Smooth muscle cell (in vitro differentiated cells): ENCODE measurements at regions not wholly inside any gene's neighbourhood (a gene's known extent, or its start where the extent isn't known, plus 50 kb on each side); places are given as distances from the start of the nearest gene placed in this dataset.
A peak's percentile ranks its signal among the peaks of the same experiment; 100 is the strongest.

Experiments
- DNase-seq: peaks from one replicate; lab custom pipeline; 2025; ENCODE audit not compliant: unreplicated experiment; lab: John Stamatoyannopoulos, UW
- H2AFZ ChIP-seq: fragments of 200-600 bp; sonication (generic); 2 replicates; pipeline ENCODE4 v1.6.0; 2016; ENCODE audit warnings: antibody characterized with exemption, low read depth, mild to moderate bottlenecking
- H3F3A ChIP-seq: fragments of 200-600 bp; sonication (generic); 2 replicates; pipeline ENCODE4 v1.6.0; 2017; ENCODE audit warnings: antibody characterized with exemption, low read depth
- H3K27ac ChIP-seq: fragments of 200-600 bp; sonication (generic); 2 replicates; pipeline ENCODE4 v1.5.1; 2016; ENCODE audit warnings: low read depth, mild to moderate bottlenecking
- H3K27me3 ChIP-seq: fragments of 200-600 bp; sonication (generic); 2 replicates; pipeline ENCODE4 v1.6.1; 2016; ENCODE audit warnings: low read depth, mild to moderate bottlenecking
- H3K36me3 ChIP-seq: fragments of 200-600 bp; sonication (generic); 2 replicates; pipeline ENCODE4 v1.5.1; 2016; ENCODE audit warnings: low read depth
- H3K4me1 ChIP-seq: fragments of 200-600 bp; sonication (generic); 2 replicates; pipeline ENCODE4 v1.5.1; 2016; ENCODE audit warnings: low read depth
- H3K4me2 ChIP-seq: fragments of 200-600 bp; sonication (generic); 2 replicates; pipeline ENCODE4 v1.6.0; 2016; ENCODE audit warnings: mild to moderate bottlenecking
- H3K4me3 ChIP-seq: fragments of 200-600 bp; sonication (generic); 2 replicates; pipeline ENCODE4 v1.5.1; 2016; ENCODE audit warnings: mild to moderate bottlenecking
- H3K79me2 ChIP-seq: fragments of 200-600 bp; sonication (generic); 2 replicates; pipeline ENCODE4 v1.6.0; 2016; ENCODE audit warnings: low read depth, mild to moderate bottlenecking
- H3K9ac ChIP-seq: fragments of 200-600 bp; sonication (generic); 2 replicates; pipeline ENCODE4 v1.6.0; 2016; ENCODE audit warnings: low read depth
- H3K9me3 ChIP-seq: fragments of 200-600 bp; sonication (generic); replicated peaks from 2 replicates; pipeline ENCODE4 v1.5.1; 2016; ENCODE audit warnings: low read depth
- H4K20me1 ChIP-seq: fragments of 200-600 bp; sonication (generic); 2 replicates; pipeline ENCODE4 v1.6.0; 2016; ENCODE audit warnings: low read depth
- WGBS: methylation state at CpG from one replicate; pipeline ENCODE4 v1.1.7; 2016; ENCODE audit warnings: low lambda C conversion rate; 5-methylcytosine and 5-hydroxymethylcytosine counted together
- TF ChIP-seq, protein P1 (sequence below): fragments of 200-600 bp; sonication (generic); IDR thresholded peaks from 2 replicates; pipeline ENCODE4 v1.5.1; 2017; ENCODE audit warnings: borderline replicate concordance, mild to moderate bottlenecking, antibody characterized with exemption; ENCODE audit not compliant: insufficient read depth, poor library complexity, severe bottlenecking

- DNase-seq, result no peak
- H3K9me3 ChIP-seq, result no peaks in the 10 kb centered on the region
- no peak overlapping the region for H2AFZ ChIP-seq
- H3K79me2 ChIP-seq, result no peaks in the 10 kb centered on the region
- peaks cover 11% of the 10 kb centered on the region for H3F3A ChIP-seq
- no peak overlapping the region for H3K9ac ChIP-seq
- peak overlapping the region; percentile 79 for H3K27ac ChIP-seq
- no peaks in the 10 kb centered on the region for H3K27me3 ChIP-seq
- H3K36me3 ChIP-seq, result no peaks in the 10 kb centered on the region
- TF ChIP-seq, protein P1, sequence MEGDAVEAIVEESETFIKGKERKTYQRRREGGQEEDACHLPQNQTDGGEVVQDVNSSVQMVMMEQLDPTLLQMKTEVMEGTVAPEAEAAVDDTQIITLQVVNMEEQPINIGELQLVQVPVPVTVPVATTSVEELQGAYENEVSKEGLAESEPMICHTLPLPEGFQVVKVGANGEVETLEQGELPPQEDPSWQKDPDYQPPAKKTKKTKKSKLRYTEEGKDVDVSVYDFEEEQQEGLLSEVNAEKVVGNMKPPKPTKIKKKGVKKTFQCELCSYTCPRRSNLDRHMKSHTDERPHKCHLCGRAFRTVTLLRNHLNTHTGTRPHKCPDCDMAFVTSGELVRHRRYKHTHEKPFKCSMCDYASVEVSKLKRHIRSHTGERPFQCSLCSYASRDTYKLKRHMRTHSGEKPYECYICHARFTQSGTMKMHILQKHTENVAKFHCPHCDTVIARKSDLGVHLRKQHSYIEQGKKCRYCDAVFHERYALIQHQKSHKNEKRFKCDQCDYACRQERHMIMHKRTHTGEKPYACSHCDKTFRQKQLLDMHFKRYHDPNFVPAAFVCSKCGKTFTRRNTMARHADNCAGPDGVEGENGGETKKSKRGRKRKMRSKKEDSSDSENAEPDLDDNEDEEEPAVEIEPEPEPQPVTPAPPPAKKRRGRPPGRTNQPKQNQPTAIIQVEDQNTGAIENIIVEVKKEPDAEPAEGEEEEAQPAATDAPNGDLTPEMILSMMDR, result no peak
- H3K4me3 ChIP-seq, result no peak overlapping the region
- peak overlapping the region; percentile 54 for H3K4me2 ChIP-seq
- WGBS, result 68% methylated on average over 3 of the region's 3 CpGs
- H3K4me1 ChIP-seq, result peaks cover 16% of the 10 kb centered on the region
- no peaks in the 10 kb centered on the region for H4K20me1 ChIP-seq
These were observed 169.3 kb upstream of the NXPH2 start for GRCh38 chr2:138949517-138949916.

DNA sequence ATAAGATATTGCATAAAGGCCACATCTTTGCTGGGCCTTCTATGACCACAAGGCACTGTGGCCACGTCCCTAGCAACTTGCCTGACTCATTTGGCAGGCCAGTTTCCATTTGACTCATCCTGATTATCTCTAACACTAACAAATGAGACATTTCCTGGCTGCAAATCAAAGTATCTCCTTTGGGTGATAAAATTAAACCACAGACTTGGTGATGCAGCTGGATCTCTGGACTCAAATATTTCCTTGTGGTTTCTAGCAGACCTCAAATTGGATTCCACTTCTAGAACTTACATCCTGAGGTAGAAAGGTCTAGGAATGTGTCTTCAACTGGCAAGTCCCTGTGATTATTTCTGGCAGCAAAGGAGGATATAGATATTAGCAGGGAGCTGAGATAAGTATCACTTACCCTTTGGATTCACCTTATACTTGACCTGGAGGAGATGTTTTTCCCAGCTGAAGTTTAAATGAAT lies 167.9 kb upstream of the NXPH2 start:
- peaks cover 11% of the 10 kb centered on the region for H3F3A ChIP-seq
- H3K4me1 ChIP-seq, result peaks cover 16% of the 10 kb centered on the region
- TF ChIP-seq, protein P1, result no peak
- H3K27ac ChIP-seq, result peak overlapping the region; percentile 94
- no peaks in the 10 kb centered on the region for H3K36me3 ChIP-seq
- no peaks in the 10 kb centered on the region for H4K20me1 ChIP-seq
- H3K4me2 ChIP-seq, result peak overlapping the region; percentile 54
- no peaks in the 10 kb centered on the region for H3K27me3 ChIP-seq
- H3K4me3 ChIP-seq, result no peak overlapping the region
- no peak overlapping the region for H2AFZ ChIP-seq
- DNase-seq, result no peak
- no peaks in the 10 kb centered on the region for H3K9me3 ChIP-seq
- no peaks in the 10 kb centered on the region for H3K79me2 ChIP-seq
- 0% methylated on average over 1 of the region's 1 CpG for WGBS
- H3K9ac ChIP-seq, result peak overlapping the region; percentile 67

DNA sequence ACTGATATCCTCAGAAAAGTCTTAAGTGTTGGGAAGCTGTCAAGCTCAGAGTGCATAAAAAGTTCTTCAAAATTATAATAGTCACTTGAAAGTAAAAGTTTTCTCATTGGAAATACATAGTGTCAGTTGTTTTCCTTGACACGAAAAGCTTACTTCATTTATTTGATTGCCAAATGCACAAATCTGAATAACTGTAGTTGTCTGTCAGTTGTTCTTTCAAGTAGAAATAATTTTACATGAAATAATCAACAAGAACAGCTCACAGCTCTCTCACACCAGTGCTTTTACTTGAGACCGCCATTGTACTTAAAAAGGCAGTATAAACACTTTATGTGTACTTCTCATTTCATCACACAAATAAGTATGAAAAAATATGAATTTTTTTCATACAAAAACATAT lies 163.3 kb upstream of the NXPH2 start:
- Histone ChIP-seq H3K4me2 (no peak overlapping the region), H4K20me1 (no peaks in the 10 kb centered on the region), H2AFZ (no peak overlapping the region), H3K27ac (no peak overlapping the region), H3K27me3 (no peaks in the 10 kb centered on the region), H3K79me2 (no peaks in the 10 kb centered on the region), H3K36me3 (no peaks in the 10 kb centered on the region), H3K4me1 (peaks cover 7% of the 10 kb centered on the region), H3K9ac (no peak overlapping the region), H3K9me3 (no peaks in the 10 kb centered on the region), H3F3A (peaks cover under 1% of the 10 kb centered on the region), H3K4me3 (no peak overlapping the region)
- TF ChIP-seq, protein P1, result no peak
- 96% methylated on average over 2 of the region's 2 CpGs for WGBS
- no peak for DNase-seq

GRCh38 chr2:138942466-138942865 lies 162.3 kb upstream of the NXPH2 start:
- TF ChIP-seq, protein P1, result no peak
- H4K20me1 ChIP-seq, result no peaks in the 10 kb centered on the region
- H3F3A ChIP-seq, result no peaks in the 10 kb centered on the region
- H3K36me3 ChIP-seq, result no peaks in the 10 kb centered on the region
- H3K27me3 ChIP-seq, result no peaks in the 10 kb centered on the region
- no peak overlapping the region for H3K27ac ChIP-seq
- H3K4me2 ChIP-seq, result no peak overlapping the region
- H2AFZ ChIP-seq, result no peak overlapping the region
- H3K9ac ChIP-seq, result no peak overlapping the region
- H3K4me3 ChIP-seq, result no peak overlapping the region
- 68% methylated on average over 6 of the region's 6 CpGs for WGBS
- no peaks in the 10 kb centered on the region for H3K79me2 ChIP-seq
- no peak for DNase-seq
- H3K4me1 ChIP-seq, result peaks cover 4% of the 10 kb centered on the region
- H3K9me3 ChIP-seq, result no peaks in the 10 kb centered on the region
